ENCODE measurements at regions not wholly inside any gene's neighbourhood (a gene's known extent, or its start where the extent isn't known, plus 50 kb on each side); places are given as distances from the start of the nearest gene placed in this dataset.
"Not testable (repeated sequence)": the region's sequence is repeated elsewhere in the genome, so short reads cannot be mapped to it uniquely, and the experiment has no call there.

GRCh38 chr21:5128261-5128660 is 5393.1 kb upstream of the TPTE start:
- DNase-seq (ENCODE audit: low read depth) = peak; percentile 96

DNA sequence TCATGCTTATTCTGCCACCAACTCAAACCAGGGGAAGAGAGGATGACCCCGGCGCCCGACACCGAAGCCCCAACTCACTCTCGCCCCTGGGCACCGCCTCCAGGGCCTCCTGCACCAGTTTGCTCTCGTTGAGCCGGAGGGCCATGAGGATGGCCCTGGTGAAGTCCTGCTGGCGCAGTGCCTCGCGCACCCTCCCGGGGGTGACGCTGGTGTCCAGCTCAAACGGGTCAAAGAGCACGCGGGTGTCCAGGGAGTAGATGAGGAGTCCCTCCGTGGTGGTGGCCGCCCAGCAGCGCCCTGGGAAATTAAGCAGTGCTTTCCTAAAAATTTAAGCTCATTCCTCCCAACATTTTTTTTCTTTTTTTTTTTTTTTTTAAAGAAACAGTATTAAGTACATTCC is 5387.6 kb upstream of the TPTE start:
- not testable (repeated sequence) for DNase-seq (ENCODE audit: low read depth)

- not testable (repeated sequence) for DNase-seq (ENCODE audit: low read depth)
Measured at GRCh38 chr21:5136406-5136805, 5385.0 kb upstream of the TPTE start.

DNA sequence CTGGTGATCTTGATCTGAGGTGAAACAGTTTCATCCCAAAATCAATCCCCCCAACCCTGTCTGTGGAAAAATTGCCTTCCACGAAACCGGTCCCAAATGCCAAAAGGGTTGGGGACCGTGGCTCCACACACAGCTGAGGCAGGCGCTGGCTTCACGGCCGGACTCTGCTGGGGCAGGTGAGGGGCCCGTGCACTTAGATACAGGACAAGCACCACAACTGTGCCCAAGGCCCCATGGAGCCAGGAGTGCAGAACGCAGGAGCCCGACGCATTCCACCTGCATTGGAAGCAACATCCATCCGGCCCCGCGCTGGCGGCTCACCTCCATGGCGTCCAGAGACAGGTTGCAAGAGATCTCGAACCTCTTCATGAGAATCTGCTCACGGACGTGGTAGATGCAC is 5384.4 kb upstream of the TPTE start:
- not testable (repeated sequence) for DNase-seq (ENCODE audit: low read depth)

- DNase-seq (ENCODE audit: low read depth) = not testable (repeated sequence)
Measured at GRCh38 chr21:5138687-5139086, 5382.7 kb upstream of the TPTE start.

- not testable (repeated sequence) for DNase-seq (ENCODE audit: low read depth)
Measured at GRCh38 chr21:5139528-5139927, 5381.9 kb upstream of the TPTE start.

- DNase-seq (ENCODE audit: low read depth) = not testable (repeated sequence)
Measured at GRCh38 chr21:5143011-5143410, 5378.4 kb upstream of the TPTE start.

DNA sequence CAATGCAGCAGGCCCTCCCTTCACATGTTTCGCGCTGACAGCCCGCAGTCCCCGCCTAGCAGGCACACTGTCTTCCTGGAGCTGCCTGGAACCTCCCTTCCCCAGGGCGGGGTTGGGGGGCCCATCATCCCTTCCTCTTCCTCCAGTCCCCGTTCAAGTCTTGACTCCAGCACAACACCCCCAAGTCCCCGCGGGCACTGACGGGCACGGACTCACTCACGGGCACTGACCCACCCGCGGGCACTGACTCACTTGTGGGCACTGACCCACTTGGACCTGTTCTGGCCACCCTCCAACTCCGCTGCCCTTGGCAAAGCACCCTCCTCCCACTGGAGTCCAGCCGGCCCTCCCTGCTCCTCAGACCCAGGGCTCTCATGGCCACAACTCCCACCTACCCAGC is 5376.7 kb upstream of the TPTE start:
- DNase-seq (ENCODE audit: low read depth) = not testable (repeated sequence)

GRCh38 chr21:5147685-5148084 is 5373.7 kb upstream of the TPTE start:
- DNase-seq (ENCODE audit: low read depth) = not testable (repeated sequence)

GRCh38 chr21:5149222-5149621 is 5372.2 kb upstream of the TPTE start:
- DNase-seq (ENCODE audit: low read depth) = not testable (repeated sequence)

DNA sequence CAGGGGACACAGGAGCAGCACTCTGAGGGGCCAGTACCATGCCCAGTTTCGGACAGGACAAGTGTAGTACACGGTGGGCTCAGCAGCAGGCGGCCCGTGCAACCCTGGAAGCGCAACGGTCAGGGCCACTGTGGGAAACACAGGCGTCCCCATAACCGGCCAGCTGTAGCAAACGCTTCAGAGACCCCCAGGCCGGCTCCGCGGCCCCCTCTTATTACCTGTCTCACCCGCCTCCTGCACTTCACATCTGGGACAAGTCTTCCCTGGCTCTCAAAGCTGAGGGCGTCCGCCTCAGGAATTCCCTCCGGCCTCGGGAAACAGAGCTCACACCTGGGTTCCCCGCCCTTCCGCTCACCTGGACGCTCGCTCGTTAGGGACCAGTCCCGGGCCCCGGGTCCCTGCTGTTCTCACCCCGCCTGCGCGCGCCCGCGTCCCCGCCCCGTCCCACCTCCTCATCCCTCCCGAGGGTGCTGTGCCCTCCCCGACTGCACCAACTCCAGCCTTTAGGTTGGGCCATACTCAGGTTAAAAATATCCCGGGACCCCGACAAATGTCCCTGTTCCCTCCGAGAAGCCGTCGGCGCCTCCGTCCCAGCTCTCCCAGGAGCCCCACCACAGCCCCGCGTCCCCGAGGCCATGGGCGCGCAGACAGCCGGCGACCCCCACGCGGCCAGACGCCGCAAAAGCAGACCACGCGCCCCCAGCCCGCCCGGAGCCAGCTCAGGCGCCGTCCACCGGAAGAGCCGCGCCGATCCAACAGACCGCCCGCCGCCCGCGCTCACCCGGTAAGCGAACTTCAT is 5367.3 kb upstream of the TPTE start:
- DNase-seq (ENCODE audit: low read depth) = not testable (repeated sequence)

DNA sequence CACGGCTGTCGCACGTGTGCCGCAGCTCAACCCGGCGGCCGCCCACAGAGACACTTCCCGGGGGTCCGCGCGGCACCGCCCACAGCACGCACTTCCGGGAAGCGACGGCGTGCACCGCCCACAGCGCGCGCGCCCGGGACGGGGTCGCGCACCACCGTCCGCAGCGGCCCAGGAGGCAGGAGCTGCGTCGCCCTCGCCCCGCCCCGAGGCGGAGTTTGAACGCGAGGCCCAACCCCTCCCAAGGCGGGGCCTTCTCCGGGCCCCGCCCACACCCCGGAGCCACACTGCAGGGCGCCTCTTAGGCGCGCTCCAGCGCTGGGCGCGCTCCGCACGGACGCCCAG is 5366.8 kb upstream of the TPTE start:
- DNase-seq (ENCODE audit: low read depth) = peak; percentile 68

DNA sequence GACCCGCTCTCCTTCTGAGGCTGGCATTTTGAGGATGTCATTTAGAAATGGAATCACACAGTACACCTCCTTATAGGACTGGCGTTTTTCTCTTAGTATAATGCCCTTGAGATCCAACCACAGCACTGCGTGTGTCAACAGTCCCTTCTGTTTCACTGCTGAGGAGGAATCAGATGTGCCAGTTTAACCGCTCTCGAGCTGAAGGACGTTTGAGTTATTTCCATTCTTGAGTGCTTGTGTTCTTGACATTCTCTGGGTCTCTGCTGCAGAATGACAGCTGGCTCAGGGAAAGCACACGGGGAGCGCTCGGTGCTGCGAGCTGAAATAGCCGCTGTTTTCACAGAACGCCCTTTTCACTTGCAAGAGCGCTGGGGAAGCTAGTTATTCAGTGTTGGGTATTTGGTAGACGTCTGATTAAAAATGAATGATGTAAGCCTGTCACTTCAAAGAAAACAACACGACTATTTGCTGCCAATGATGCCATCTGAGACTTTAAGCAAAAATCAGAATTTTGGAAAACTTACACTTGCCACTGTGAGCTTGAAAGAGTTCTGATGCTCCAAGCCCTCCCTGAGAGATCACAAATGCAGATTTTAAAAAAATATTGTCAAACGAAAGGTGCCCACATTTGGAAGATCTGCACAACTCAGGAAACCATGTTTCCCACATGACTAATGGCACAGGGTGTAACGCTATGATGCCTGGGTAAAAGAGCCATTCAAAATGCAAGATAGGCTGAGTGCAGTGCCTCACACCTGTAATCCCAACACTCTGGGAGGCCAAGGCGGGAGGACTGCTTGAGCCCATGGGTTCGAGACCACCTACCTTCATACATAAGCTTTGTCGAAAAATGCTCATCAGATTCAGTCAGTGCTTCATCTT is 5358.4 kb upstream of the TPTE start:
- DNase-seq (ENCODE audit: low read depth) = not testable (repeated sequence)

DNA sequence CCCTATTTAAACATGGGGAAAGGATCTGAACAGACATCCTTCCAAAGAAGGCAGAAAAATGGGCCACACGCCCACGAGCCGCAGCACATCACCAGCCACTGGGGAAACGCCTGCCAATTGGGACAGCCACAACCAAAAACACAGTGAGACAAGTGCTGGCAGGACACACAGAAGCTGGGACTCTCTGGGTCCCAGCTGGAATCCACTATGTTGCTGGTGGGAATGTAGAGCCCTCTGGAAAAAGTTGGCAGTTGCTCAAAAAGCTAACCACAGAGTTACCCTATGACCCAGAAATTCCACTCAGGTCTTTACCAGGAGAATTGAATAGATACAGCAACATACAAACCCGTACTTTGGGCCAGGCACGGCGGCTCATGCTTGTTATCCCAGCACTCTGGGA is 5355.6 kb upstream of the TPTE start:
- not testable (repeated sequence) for DNase-seq (ENCODE audit: low read depth)
